ENCODE measurements at regions not wholly inside any gene's neighbourhood (a gene's known extent, or its start where the extent isn't known, plus 50 kb on each side); places are given as distances from the start of the nearest gene placed in this dataset.
A peak's percentile ranks its signal among the peaks of the same experiment; 100 is the strongest.

- no peak for DNase-seq (ENCODE audit: extremely low spot score, unreplicated experiment)
- H3K36me3 Mint-ChIP-seq (ENCODE audit: unreplicated experiment): no peaks in the 10 kb centered on the region
- H3K9me3 Mint-ChIP-seq (ENCODE audit: unreplicated experiment): peaks cover 6% of the 10 kb centered on the region
- H3K27me3 Mint-ChIP-seq (ENCODE audit: unreplicated experiment): no peaks in the 10 kb centered on the region
- H3K4me1 Mint-ChIP-seq (ENCODE audit: unreplicated experiment): peaks cover 12% of the 10 kb centered on the region
- no peak overlapping the region for H3K4me3 Mint-ChIP-seq (ENCODE audit: unreplicated experiment)
- H3K27ac Mint-ChIP-seq (ENCODE audit: unreplicated experiment): no peak overlapping the region
- TF ChIP-seq CTCF (IDR thresholded peaks at IDR 0.05): no peak
Observed at GRCh38 chr16:80377096-80377956, 163.5 kb upstream of the DYNLRB2 start.

DNA sequence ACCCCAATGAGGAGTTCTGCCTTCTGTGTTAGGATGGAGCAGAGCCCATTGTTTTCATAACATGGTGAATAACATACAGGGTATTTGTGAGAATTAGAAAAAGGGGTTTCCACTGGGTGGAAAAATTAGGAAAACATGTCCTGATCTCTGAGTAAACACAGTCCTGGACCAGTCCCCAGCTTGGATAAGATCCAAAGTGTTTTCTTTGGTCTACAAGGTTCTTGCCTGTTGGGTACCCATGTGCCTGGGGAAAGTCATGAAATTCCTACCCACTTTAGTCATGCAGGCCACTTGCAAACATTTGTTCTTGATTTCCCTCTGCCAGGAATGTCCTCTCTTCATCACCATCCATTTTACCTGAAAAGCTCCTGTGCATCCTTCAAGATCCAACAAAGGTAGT lies 164.8 kb upstream of the DYNLRB2 start:
- H3K4me1 Mint-ChIP-seq (ENCODE audit: unreplicated experiment): peaks cover 12% of the 10 kb centered on the region
- DNase-seq (ENCODE audit: extremely low spot score, unreplicated experiment): no peak
- H3K27ac Mint-ChIP-seq (ENCODE audit: unreplicated experiment): no peak overlapping the region
- no peaks in the 10 kb centered on the region for H3K27me3 Mint-ChIP-seq (ENCODE audit: unreplicated experiment)
- H3K9me3 Mint-ChIP-seq (ENCODE audit: unreplicated experiment): peaks cover 6% of the 10 kb centered on the region
- no peaks in the 10 kb centered on the region for H3K36me3 Mint-ChIP-seq (ENCODE audit: unreplicated experiment)
- H3K4me3 Mint-ChIP-seq (ENCODE audit: unreplicated experiment): no peak overlapping the region
- no peak for TF ChIP-seq CTCF (IDR thresholded peaks at IDR 0.05)

DNA sequence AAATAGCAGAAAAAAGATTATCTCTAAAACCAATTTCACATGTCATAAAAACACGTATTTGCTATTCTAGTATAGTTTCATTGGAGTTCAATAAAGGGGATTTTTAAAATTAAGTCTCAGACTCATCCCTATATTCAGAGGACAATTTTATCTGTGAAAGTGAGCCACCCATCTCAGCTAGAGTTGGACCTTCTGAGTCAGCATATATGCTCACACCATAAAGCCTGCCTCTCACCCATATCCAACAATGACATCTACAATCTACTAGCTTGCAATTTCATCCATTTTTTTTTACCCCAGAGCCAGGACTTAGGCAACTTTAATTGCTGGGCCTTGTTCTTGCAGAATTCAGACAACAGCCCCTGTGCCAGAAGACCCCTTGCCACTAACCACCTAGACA lies 165.3 kb upstream of the DYNLRB2 start:
- Mint-ChIP-seq H3K4me1 (ENCODE audit: unreplicated experiment) (peaks cover 12% of the 10 kb centered on the region), H3K27me3 (ENCODE audit: unreplicated experiment) (no peaks in the 10 kb centered on the region), H3K9me3 (ENCODE audit: unreplicated experiment) (peaks cover 6% of the 10 kb centered on the region), H3K27ac (ENCODE audit: unreplicated experiment) (no peak overlapping the region), H3K4me3 (ENCODE audit: unreplicated experiment) (no peak overlapping the region), H3K36me3 (ENCODE audit: unreplicated experiment) (no peaks in the 10 kb centered on the region)
- DNase-seq (ENCODE audit: extremely low spot score, unreplicated experiment): no peak
- no peak for TF ChIP-seq CTCF (IDR thresholded peaks at IDR 0.05)

- H3K4me3 Mint-ChIP-seq (ENCODE audit: unreplicated experiment): no peak overlapping the region
- TF ChIP-seq CTCF (IDR thresholded peaks at IDR 0.05): no peak
- no peaks in the 10 kb centered on the region for H3K27me3 Mint-ChIP-seq (ENCODE audit: unreplicated experiment)
- no peak overlapping the region for H3K27ac Mint-ChIP-seq (ENCODE audit: unreplicated experiment)
- H3K36me3 Mint-ChIP-seq (ENCODE audit: unreplicated experiment): no peaks in the 10 kb centered on the region
- peaks cover 13% of the 10 kb centered on the region for H3K4me1 Mint-ChIP-seq (ENCODE audit: unreplicated experiment)
- H3K9me3 Mint-ChIP-seq (ENCODE audit: unreplicated experiment): peaks cover 6% of the 10 kb centered on the region
- DNase-seq (ENCODE audit: extremely low spot score, unreplicated experiment): no peak
Observed at GRCh38 chr16:80372341-80372740, 168.5 kb upstream of the DYNLRB2 start.

DNA sequence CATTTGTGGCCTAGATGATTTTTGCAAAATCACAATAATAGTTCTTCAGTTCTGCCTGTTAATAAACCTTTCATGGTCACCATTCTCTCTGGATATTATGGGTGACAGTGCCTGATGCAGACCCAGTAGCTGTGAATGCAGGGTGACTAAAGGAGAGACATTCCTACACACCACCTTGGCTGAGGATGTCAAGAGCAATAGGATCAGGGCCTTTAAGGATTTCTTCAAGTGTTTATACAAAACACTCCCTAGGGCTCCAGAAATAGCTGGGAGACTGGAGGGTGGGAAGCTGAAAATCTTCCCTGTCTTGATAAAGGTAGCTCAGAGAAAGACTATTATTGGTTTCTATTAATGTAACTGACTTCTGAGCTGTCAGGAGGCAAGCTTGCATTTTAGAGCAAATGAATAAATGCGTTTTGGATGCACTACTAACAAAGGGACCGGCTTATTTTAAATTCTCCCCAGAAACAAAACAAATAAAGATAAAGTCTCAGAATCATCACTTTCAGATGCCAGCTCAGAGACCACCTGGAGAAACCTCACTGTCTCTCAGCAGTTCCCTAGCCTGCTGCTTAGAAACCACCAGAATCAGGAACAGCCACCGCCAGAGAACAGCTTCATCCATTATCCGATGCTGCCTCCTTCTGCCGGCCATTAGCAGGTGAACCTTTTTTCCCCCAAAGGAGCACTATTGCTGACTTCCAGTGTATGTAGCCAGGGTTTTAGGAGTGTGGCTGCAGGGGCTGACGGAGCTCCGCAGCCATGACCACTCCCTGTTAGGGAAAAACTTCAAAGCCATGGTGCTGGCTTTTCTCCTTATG lies 171.4 kb upstream of the DYNLRB2 start:
- H3K27ac Mint-ChIP-seq (ENCODE audit: unreplicated experiment): no peak overlapping the region
- TF ChIP-seq CTCF (IDR thresholded peaks at IDR 0.05): peak; percentile 79

More for the DNA sequence above, 171.4 kb upstream of the DYNLRB2 start:
- peaks cover 6% of the 10 kb centered on the region for H3K9me3 Mint-ChIP-seq (ENCODE audit: unreplicated experiment)
- H3K4me3 Mint-ChIP-seq (ENCODE audit: unreplicated experiment): no peak overlapping the region
- H3K36me3 Mint-ChIP-seq (ENCODE audit: unreplicated experiment): no peaks in the 10 kb centered on the region
- peak; percentile 72 for DNase-seq (ENCODE audit: extremely low spot score, unreplicated experiment)
- no peaks in the 10 kb centered on the region for H3K27me3 Mint-ChIP-seq (ENCODE audit: unreplicated experiment)
- H3K4me1 Mint-ChIP-seq (ENCODE audit: unreplicated experiment): peaks cover 1% of the 10 kb centered on the region

Measured in osteocyte (in vitro differentiated cells).